ENCODE measurements at regions not wholly inside any gene's neighbourhood (a gene's known extent, or its start where the extent isn't known, plus 50 kb on each side); places are given as distances from the start of the nearest gene placed in this dataset.
"Not testable (repeated sequence)": the region's sequence is repeated elsewhere in the genome, so short reads cannot be mapped to it uniquely, and the experiment has no call there.

DNA sequence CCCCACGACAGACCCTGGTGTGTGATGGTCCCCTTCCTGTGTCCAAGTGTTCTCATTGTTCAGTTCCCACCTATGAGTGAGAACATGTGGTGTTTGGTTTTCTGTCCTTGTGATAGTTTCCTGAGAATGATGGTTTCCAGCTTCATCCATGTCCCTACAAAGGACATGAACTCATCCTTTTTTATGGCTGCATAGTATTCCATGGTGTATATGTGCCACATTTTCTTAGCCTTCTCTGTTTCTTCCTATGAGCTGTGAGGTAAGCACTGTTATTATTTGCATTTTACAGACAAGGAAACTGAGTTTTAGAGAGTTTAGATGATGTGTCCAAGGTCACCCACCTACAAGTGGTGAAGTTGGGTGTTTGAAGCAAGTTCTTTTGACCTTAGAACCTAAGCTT lies 51.1 kb upstream of the BNC1 start:
- not testable (repeated sequence) for H3K4me3 ChIP-seq (ENCODE audit: control insufficient read depth, low read depth, low read length); DNase-seq (ENCODE audit: low read depth)

GRCh38 chr15:83339396-83339795 lies 54.9 kb upstream of the BNC1 start:
- no peak overlapping the region for H3K4me3 ChIP-seq (ENCODE audit: control insufficient read depth, low read depth, low read length)
- DNase-seq (ENCODE audit: low read depth) = no peak
- TF ChIP-seq CTCF (conservative IDR thresholded peaks at IDR 0.05; ENCODE audit: control insufficient read depth, insufficient read depth, low read depth, low read length) = no peak

- no peak overlapping the region for H3K4me3 ChIP-seq (ENCODE audit: control insufficient read depth, low read depth, low read length)
Observed at GRCh38 chr15:83340087-83340486, 55.6 kb upstream of the BNC1 start.

DNA sequence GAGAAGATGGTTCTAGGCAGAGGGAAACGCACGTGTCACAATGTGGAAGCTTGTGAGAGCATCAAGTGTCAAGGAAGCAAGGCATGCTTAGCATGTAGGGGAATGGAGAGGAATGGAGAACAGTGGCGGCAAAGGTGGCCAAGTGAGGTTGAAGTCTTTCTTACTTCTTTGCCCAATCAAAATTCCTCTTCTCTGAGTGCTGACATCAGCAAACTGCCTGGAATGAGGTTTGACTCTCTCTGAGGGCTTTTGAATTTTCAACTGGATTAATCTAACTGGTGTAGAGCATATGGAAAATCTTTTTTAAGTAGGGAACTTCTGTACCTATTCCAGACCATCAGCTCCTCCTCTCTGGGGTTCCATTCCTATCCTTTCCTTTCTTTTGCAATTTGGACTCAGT lies 61.9 kb upstream of the BNC1 start:
- TF ChIP-seq CTCF (conservative IDR thresholded peaks at IDR 0.05; ENCODE audit: control insufficient read depth, insufficient read depth, low read depth, low read length) = no peak
- no peak for DNase-seq (ENCODE audit: low read depth)
- no peak overlapping the region for H3K4me3 ChIP-seq (ENCODE audit: control insufficient read depth, low read depth, low read length)

More at GRCh38 chr15:83340087-83340486, 55.6 kb upstream of the BNC1 start:
- DNase-seq (ENCODE audit: low read depth) = no peak
- no peak for TF ChIP-seq CTCF (conservative IDR thresholded peaks at IDR 0.05; ENCODE audit: control insufficient read depth, insufficient read depth, low read depth, low read length)

GRCh38 chr15:83352119-83352518 lies 67.7 kb upstream of the BNC1 start:
- no peak overlapping the region for H3K4me3 ChIP-seq (ENCODE audit: control insufficient read depth, low read depth, low read length)
- no peak for DNase-seq (ENCODE audit: low read depth)
- no peak for TF ChIP-seq CTCF (conservative IDR thresholded peaks at IDR 0.05; ENCODE audit: control insufficient read depth, insufficient read depth, low read depth, low read length)

DNA sequence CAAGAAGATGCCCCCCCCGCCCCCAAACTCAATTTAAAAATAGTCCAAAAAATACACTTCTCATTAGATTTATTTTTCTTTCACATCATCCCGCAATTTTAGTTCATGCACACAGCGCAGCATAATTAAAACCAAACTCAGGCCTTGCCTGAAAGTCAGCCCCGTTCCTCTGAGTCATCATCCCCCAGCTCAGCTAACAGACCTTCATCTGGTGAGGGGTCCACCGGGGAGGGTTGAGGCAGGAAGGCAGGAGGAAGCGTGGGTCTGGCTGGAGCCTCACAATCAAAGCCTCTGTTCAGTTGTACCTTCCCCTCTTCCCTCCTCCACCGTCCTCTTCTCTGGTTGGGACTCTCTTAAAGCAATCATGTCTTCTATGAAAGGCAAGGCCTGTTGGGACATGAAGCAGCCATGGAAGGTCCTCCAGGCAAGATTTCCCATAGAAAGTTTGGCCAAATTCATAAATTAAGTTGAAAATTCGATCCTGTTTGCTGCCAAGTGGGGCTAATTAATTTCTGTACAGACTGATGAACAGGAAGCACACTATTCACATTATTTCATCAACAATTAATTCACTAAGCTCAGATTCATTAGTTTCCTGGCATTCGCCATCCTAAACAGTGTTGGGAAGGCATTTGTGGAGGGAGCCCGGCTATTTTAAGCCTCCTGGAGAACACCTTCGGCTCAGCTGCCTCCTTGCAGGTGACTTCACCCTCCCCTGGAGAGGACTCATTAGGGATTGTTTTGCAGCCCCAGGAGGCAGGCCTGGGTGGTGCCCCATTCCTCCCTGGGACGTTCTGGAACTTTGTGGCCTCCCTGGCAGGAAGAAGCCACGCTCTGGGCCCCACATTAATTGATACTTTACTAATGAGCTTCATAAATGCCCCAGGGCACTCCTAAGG lies 72.3 kb upstream of the BNC1 start:
- H3K4me3 ChIP-seq (ENCODE audit: control insufficient read depth, low read depth, low read length) = no peak overlapping the region
- no peak for TF ChIP-seq CTCF (conservative IDR thresholded peaks at IDR 0.05; ENCODE audit: control insufficient read depth, insufficient read depth, low read depth, low read length)

GRCh38 chr15:83358972-83359564 lies 74.6 kb upstream of the BNC1 start:
- TF ChIP-seq CTCF (conservative IDR thresholded peaks at IDR 0.05; ENCODE audit: control insufficient read depth, insufficient read depth, low read depth, low read length) = no peak
- no peak for DNase-seq (ENCODE audit: low read depth)
- H3K4me3 ChIP-seq (ENCODE audit: control insufficient read depth, low read depth, low read length) = no peak overlapping the region

More for the DNA sequence above, 72.3 kb upstream of the BNC1 start:
- DNase-seq (ENCODE audit: low read depth) = no peak

Measured in fibroblast of mammary gland (primary cell).